ENCODE measurements at regions not wholly inside any gene's neighbourhood (a gene's known extent, or its start where the extent isn't known, plus 50 kb on each side); places are given as distances from the start of the nearest gene placed in this dataset.

- H3K36me3 Mint-ChIP-seq: no peaks in the 10 kb centered on the region
- CTCF ChIA-PET: no interaction called here
Observed at GRCh38 chr13:90305796-90306195, 1041.7 kb upstream of the MIR17HG start.

GRCh38 chr13:90307136-90307535 lies 1040.4 kb upstream of the MIR17HG start:
- no peak overlapping the region for H3K27ac Mint-ChIP-seq
- DNase-seq (ENCODE audit: low spot score): no peak
- no peaks in the 10 kb centered on the region for H3K36me3 Mint-ChIP-seq
- H3K4me3 Mint-ChIP-seq: no peak overlapping the region
- TF ChIP-seq USF2 (CRISPR knock-in tag; IDR thresholded peaks at IDR 0.05) (no peak), SMAD3 (CRISPR knock-in tag; IDR thresholded peaks at IDR 0.05; ENCODE audit: borderline replicate concordance) (no peak), RORB (CRISPR knock-in tag; IDR thresholded peaks at IDR 0.05) (no peak), GABPB1 (CRISPR knock-in tag; IDR thresholded peaks at IDR 0.05) (no peak), ZNF396 (CRISPR knock-in tag; IDR thresholded peaks at IDR 0.05; ENCODE audit: borderline replicate concordance) (no peak), ZNF232 (CRISPR knock-in tag; IDR thresholded peaks at IDR 0.05) (no peak), ZNF317 (CRISPR knock-in tag; IDR thresholded peaks at IDR 0.05; ENCODE audit: borderline replicate concordance, low read depth) (no peak), JUN (CRISPR knock-in tag; IDR thresholded peaks at IDR 0.05) (no peak), NR2C2 (CRISPR knock-in tag; IDR thresholded peaks at IDR 0.05) (no peak), CBFB (CRISPR knock-in tag; IDR thresholded peaks at IDR 0.05; ENCODE audit: low read depth) (no peak)
- TF ChIP-seq, protein P1, sequence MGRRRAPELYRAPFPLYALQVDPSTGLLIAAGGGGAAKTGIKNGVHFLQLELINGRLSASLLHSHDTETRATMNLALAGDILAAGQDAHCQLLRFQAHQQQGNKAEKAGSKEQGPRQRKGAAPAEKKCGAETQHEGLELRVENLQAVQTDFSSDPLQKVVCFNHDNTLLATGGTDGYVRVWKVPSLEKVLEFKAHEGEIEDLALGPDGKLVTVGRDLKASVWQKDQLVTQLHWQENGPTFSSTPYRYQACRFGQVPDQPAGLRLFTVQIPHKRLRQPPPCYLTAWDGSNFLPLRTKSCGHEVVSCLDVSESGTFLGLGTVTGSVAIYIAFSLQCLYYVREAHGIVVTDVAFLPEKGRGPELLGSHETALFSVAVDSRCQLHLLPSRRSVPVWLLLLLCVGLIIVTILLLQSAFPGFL (CRISPR knock-in tag; IDR thresholded peaks at IDR 0.05; ENCODE audit: borderline replicate concordance): no peak
- TF ChIP-seq, protein P2, sequence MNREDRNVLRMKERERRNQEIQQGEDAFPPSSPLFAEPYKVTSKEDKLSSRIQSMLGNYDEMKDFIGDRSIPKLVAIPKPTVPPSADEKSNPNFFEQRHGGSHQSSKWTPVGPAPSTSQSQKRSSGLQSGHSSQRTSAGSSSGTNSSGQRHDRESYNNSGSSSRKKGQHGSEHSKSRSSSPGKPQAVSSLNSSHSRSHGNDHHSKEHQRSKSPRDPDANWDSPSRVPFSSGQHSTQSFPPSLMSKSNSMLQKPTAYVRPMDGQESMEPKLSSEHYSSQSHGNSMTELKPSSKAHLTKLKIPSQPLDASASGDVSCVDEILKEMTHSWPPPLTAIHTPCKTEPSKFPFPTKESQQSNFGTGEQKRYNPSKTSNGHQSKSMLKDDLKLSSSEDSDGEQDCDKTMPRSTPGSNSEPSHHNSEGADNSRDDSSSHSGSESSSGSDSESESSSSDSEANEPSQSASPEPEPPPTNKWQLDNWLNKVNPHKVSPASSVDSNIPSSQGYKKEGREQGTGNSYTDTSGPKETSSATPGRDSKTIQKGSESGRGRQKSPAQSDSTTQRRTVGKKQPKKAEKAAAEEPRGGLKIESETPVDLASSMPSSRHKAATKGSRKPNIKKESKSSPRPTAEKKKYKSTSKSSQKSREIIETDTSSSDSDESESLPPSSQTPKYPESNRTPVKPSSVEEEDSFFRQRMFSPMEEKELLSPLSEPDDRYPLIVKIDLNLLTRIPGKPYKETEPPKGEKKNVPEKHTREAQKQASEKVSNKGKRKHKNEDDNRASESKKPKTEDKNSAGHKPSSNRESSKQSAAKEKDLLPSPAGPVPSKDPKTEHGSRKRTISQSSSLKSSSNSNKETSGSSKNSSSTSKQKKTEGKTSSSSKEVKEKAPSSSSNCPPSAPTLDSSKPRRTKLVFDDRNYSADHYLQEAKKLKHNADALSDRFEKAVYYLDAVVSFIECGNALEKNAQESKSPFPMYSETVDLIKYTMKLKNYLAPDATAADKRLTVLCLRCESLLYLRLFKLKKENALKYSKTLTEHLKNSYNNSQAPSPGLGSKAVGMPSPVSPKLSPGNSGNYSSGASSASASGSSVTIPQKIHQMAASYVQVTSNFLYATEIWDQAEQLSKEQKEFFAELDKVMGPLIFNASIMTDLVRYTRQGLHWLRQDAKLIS (CRISPR knock-in tag; IDR thresholded peaks at IDR 0.05; ENCODE audit: borderline replicate concordance): no peak
- TF ChIP-seq, protein P3, sequence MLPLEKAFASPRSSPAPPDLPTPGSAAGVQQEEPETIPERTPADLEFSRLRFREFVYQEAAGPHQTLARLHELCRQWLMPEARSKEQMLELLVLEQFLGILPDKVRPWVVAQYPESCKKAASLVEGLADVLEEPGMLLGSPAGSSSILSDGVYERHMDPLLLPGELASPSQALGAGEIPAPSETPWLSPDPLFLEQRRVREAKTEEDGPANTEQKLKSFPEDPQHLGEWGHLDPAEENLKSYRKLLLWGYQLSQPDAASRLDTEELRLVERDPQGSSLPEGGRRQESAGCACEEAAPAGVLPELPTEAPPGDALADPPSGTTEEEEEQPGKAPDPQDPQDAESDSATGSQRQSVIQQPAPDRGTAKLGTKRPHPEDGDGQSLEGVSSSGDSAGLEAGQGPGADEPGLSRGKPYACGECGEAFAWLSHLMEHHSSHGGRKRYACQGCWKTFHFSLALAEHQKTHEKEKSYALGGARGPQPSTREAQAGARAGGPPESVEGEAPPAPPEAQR (CRISPR knock-in tag; IDR thresholded peaks at IDR 0.05): no peak
- TF ChIP-seq, protein P4, sequence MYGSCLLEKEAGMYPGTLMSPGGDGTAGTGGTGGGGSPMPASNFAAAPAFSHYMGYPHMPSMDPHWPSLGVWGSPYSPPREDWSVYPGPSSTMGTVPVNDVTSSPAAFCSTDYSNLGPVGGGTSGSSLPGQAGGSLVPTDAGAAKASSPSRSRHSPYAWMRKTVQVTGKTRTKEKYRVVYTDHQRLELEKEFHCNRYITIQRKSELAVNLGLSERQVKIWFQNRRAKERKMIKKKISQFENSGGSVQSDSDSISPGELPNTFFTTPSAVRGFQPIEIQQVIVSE (CRISPR knock-in tag; IDR thresholded peaks at IDR 0.05; ENCODE audit: borderline replicate concordance): no peak
- TF ChIP-seq, protein P5, sequence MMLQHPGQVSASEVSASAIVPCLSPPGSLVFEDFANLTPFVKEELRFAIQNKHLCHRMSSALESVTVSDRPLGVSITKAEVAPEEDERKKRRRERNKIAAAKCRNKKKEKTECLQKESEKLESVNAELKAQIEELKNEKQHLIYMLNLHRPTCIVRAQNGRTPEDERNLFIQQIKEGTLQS (CRISPR knock-in tag; conservative IDR thresholded peaks at IDR 0.05): no peak
- POLR2A ChIA-PET: no interaction called here
- no peaks in the 10 kb centered on the region for H3K9me3 Mint-ChIP-seq
- H3K4me1 Mint-ChIP-seq: no peaks in the 10 kb centered on the region
- no peaks in the 10 kb centered on the region for H3K27me3 Mint-ChIP-seq (ENCODE audit: low read depth)
- CTCF ChIA-PET: no interaction called here
- no peak for ATAC-seq

More at GRCh38 chr13:90305796-90306195, 1041.7 kb upstream of the MIR17HG start:
- POLR2A ChIA-PET: no interaction called here
- Mint-ChIP-seq H3K27me3 (ENCODE audit: low read depth) (no peaks in the 10 kb centered on the region), H3K9me3 (no peaks in the 10 kb centered on the region), H3K27ac (no peak overlapping the region), H3K4me1 (no peaks in the 10 kb centered on the region), H3K4me3 (no peak overlapping the region)
- DNase-seq (ENCODE audit: low spot score): no peak
- TF ChIP-seq ZNF138 (CRISPR knock-in tag; conservative IDR thresholded peaks at IDR 0.05): no peak
- TF ChIP-seq TCF7 (CRISPR knock-in tag; IDR thresholded peaks at IDR 0.05; ENCODE audit: low read depth): no peak
- no peak for TF ChIP-seq ETV6 (CRISPR knock-in tag; IDR thresholded peaks at IDR 0.05)
- no peak for ATAC-seq
